GM21576 (cell line): ENCODE measurements at regions not wholly inside any gene's neighbourhood (a gene's known extent, or its start where the extent isn't known, plus 50 kb on each side); places are given as distances from the start of the nearest gene placed in this dataset.

Experiments
- ATAC-seq: cut with Tn5 transposase; IDR thresholded peaks from one replicate; pipeline ENCODE4 v1.9.1; 2021; ENCODE audit warnings: mild to moderate bottlenecking, moderate library complexity; ENCODE audit not compliant: unreplicated experiment

- no peak for ATAC-seq
Observed at GRCh38 chr21:35136106-35136505, 87.0 kb upstream of the RUNX1 start.

GRCh38 chr21:35135481-35135880 lies 86.4 kb upstream of the RUNX1 start:
- no peak for ATAC-seq

- ATAC-seq = no peak
Observed at GRCh38 chr21:35134309-35134708, 85.2 kb upstream of the RUNX1 start.

GRCh38 chr21:35128536-35128935 lies 79.4 kb upstream of the RUNX1 start:
- ATAC-seq = no peak

GRCh38 chr21:35127851-35128250 lies 78.7 kb upstream of the RUNX1 start:
- no peak for ATAC-seq

DNA sequence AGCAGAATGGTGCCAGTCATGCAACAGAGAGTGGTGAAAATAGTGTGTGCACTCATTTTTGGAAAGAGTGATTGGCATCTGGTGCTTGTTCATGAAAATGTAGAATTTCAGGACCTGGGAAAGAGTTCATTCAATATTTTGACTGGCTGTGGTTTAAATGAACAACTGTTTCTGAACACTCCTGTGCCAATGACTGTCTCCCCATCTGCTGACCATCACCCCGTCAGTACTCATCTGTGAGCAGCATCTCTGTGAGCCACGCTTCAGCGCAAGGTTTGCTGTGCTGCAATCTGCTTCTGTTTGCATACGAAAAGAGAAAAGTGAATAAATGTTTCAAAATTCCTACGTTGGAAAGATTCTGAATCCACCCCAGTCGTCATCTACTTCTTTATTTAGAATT lies 77.9 kb upstream of the RUNX1 start:
- ATAC-seq = no peak

DNA sequence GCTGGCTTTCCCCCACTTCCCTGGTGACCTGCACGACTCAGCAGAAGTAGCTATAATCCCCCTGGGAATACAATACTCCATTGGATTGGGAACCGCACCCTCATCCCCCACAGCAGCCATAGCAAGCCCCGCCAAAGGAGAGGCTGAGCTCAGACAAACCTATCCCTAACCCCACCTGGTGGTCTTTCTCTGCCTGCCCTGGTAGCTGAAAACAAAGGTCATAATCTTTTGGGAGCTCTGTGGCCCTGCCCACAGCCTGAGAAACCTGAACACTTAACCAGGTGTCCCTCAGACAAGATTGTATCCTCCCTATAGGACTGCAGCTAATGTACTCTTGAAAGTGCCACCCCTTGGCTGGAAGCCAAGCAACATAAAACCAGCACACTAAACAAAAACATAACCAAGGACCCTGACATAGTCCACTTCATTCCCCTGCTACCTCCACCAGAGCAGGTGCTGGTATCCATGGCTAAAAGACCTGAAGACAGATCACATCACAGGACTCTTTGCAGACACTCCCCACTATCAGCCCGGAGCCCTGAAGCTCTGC lies 71.6 kb upstream of the RUNX1 start:
- no peak for ATAC-seq

- ATAC-seq = no peak
Observed at GRCh38 chr21:35119501-35120047, 70.5 kb upstream of the RUNX1 start.

GRCh38 chr21:35116777-35117176 lies 67.7 kb upstream of the RUNX1 start:
- no peak for ATAC-seq

DNA sequence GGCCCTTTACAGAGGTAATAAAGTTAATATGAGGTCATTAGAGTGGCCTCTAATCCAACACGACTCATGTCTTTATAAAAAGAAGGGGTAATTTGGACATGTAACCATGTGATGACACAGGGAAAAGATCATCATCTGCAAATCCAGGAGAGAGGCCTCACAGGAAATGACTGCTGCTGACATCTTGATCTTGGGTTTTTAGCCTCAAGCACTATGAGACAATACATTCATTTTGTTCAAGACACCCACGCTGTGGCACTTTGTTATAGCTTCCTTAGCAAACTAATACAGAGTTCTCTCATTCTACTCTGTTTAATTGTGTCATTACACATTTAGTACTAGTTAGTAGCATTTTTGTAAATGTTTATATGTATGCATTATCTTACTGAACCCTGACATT lies 64.0 kb upstream of the RUNX1 start:
- ATAC-seq = no peak

GRCh38 chr21:35111321-35111930 lies 62.3 kb upstream of the RUNX1 start:
- no peak for ATAC-seq

DNA sequence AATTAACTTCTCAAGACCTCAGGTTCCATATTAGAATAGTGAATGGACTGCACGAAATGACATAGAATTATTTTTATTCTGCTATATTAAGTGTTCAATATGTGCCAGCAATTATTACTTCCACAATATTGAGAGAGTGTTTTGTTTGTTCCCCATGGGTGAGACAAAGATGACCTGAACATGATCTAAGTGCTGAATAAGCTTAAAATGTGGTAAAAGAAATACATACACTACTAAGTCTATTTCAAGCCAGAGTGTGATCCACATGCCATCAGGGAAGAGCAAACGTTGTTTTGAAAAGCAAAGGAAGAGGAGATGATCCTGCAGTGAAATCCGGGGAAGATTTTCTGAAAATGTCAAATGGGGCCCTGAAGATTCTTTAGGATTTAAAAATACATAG lies 59.8 kb upstream of the RUNX1 start:
- ATAC-seq = no peak

GRCh38 chr21:35107520-35107919 lies 58.4 kb upstream of the RUNX1 start:
- no peak for ATAC-seq

- ATAC-seq = no peak
Observed at GRCh38 chr21:35106246-35106835, 57.2 kb upstream of the RUNX1 start.

DNA sequence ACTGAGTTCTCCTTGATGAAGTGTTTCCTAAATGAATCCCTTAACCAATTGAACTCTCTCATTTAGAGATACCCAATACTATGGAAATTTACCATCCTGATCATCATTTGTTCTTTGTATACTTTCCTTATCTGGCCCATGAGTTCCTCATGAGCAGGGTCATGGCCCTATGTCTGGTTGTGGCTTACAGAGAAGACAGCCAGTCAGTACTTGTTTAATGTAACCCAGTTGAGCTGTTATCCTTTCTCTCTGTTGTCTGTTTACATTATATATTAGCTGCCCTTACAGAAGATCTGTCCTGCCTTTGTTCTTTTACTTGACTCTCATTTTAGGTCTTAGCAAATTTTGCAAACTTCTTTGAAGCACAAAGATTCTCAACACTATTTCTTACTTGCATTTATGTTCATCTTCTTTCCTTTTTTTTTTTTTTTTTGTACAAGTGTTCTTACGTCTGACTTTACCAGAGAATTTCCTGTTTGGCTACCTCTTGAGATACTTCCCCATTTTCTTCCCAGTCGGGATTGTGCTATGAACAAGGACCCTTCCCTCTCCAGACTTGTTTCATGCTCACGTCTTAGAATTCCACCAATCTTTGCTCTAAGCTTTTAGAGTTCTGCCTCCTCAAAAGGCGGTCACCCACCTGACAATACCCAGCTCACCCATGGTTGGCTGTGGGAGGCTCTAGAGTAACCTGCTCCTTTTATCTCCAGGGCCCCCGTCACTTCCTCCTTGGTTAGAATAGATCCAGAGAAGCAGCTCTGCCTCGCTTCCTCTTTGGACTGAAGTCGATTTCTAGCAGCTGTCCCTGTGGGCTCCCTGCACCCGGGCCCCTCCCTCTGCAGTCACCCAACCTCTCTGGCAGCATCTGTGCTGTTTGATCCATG lies 53.6 kb upstream of the RUNX1 start:
- ATAC-seq = no peak

- no peak for ATAC-seq
Observed at GRCh38 chr21:35100349-35100811, 51.3 kb upstream of the RUNX1 start.

DNA sequence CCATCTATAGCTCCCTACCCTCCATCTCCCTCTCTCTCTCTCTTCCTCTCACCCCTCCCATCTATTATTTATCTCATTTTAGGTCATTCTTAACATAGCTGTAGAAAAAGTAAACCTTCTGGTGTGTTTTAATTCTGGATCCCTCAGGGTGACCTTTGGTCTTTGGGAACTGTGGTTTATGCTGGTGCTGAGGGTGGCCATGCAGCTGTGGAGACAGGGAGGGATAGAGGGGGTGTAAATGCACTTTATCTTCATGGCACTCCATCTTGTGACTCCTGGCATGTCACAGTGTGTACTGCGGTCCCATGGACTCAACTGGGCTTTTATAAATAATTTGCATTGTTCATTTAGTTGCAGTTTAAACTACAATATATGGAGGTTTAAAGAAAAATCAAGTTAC lies 50.2 kb upstream of the RUNX1 start:
- ATAC-seq = no peak
